GM21786 (cell line): ENCODE measurements at regions not wholly inside any gene's neighbourhood (a gene's known extent, or its start where the extent isn't known, plus 50 kb on each side); places are given as distances from the start of the nearest gene placed in this dataset.
"Not testable (repeated sequence)": the region's sequence is repeated elsewhere in the genome, so short reads cannot be mapped to it uniquely, and the experiment has no call there.

Source experiments
- ATAC-seq: cut with Tn5 transposase; IDR thresholded peaks from one replicate; pipeline ENCODE4 v1.9.1; 2021; ENCODE audit not compliant: unreplicated experiment

- ATAC-seq = no peak
Observed at GRCh38 chr5:152607401-152608160, 202.5 kb upstream of the NMUR2 start.

GRCh38 chr5:152608458-152608857, 203.4 kb upstream of the NMUR2 start:
- no peak for ATAC-seq

GRCh38 chr5:152619756-152620155, 214.7 kb upstream of the NMUR2 start:
- ATAC-seq = no peak

- no peak for ATAC-seq
Observed at GRCh38 chr5:152622628-152623027, 217.5 kb upstream of the NMUR2 start.

GRCh38 chr5:152623951-152624350, 218.9 kb upstream of the NMUR2 start:
- ATAC-seq = no peak

GRCh38 chr5:152625696-152626095, 220.6 kb upstream of the NMUR2 start:
- ATAC-seq = no peak

GRCh38 chr5:152631221-152631620, 226.1 kb upstream of the NMUR2 start:
- ATAC-seq = no peak

- ATAC-seq = no peak
Observed at GRCh38 chr5:152632360-152632759, 227.3 kb upstream of the NMUR2 start.

- ATAC-seq = no peak
Observed at GRCh38 chr5:152634586-152634985, 229.5 kb upstream of the NMUR2 start.

GRCh38 chr5:152638996-152639552, 234.0 kb upstream of the NMUR2 start:
- ATAC-seq = no peak

GRCh38 chr5:152641970-152642805, 237.1 kb upstream of the NMUR2 start:
- no peak for ATAC-seq

GRCh38 chr5:152642880-152643279, 237.8 kb upstream of the NMUR2 start:
- no peak for ATAC-seq

- no peak for ATAC-seq
Observed at GRCh38 chr5:152644029-152644728, 239.1 kb upstream of the NMUR2 start.

GRCh38 chr5:152649609-152650008, 244.5 kb upstream of the NMUR2 start:
- no peak for ATAC-seq

- ATAC-seq = no peak
Observed at GRCh38 chr5:152650413-152650812, 245.3 kb upstream of the NMUR2 start.

- not testable (repeated sequence) for ATAC-seq
Observed at GRCh38 chr5:152659470-152659869, 254.4 kb upstream of the NMUR2 start.

GRCh38 chr5:152673601-152674000, 268.5 kb upstream of the NMUR2 start:
- no peak for ATAC-seq

- ATAC-seq = no peak
Observed at GRCh38 chr5:152674403-152674802, 269.3 kb upstream of the NMUR2 start.

GRCh38 chr5:152676196-152676595, 271.1 kb upstream of the NMUR2 start:
- ATAC-seq = no peak

GRCh38 chr5:152683205-152683604, 278.1 kb upstream of the NMUR2 start:
- ATAC-seq = no peak

- ATAC-seq = no peak
Observed at GRCh38 chr5:152686931-152687330, 281.9 kb upstream of the NMUR2 start.
